SJSA1 (cell line): ENCODE measurements at regions not wholly inside any gene's neighbourhood (a gene's known extent, or its start where the extent isn't known, plus 50 kb on each side); places are given as distances from the start of the nearest gene placed in this dataset.

Experiments used
- DNase-seq, 2 experiments: peaks; one replicate each; pipeline ENCODE4 v3.0.0-alpha.2; 2015 to 2020; ENCODE audit warnings: low spot score in 2 of 2, low read depth in 1 of 2
- H3K27ac ChIP-seq: fragments of 250-450 bp; sonication (Bioruptor Pico); 2 replicates; pipeline ENCODE4 v1.5.1; 2020; ENCODE audit warnings: mild to moderate bottlenecking, moderate library complexity
- H3K27me3 ChIP-seq: fragments of 250-450 bp; sonication (Bioruptor Pico); replicated peaks from 2 replicates; pipeline ENCODE4 v1.5.1; 2020; ENCODE audit warnings: mild to moderate bottlenecking, moderate library complexity
- H3K36me3 ChIP-seq: fragments of 250-450 bp; sonication (Bioruptor Pico); 2 replicates; pipeline ENCODE4 v1.5.1; 2020; ENCODE audit warnings: mild to moderate bottlenecking
- H3K4me1 ChIP-seq: fragments of 250-450 bp; sonication (Bioruptor Pico); replicated peaks from 2 replicates; pipeline ENCODE4 v1.6.1; 2021; ENCODE audit warnings: mild to moderate bottlenecking
- H3K4me3 ChIP-seq: fragments of 250-450 bp; sonication (Bioruptor Pico); 2 replicates; pipeline ENCODE4 v1.5.1; 2020; ENCODE audit warnings: mild to moderate bottlenecking
- H3K9me3 ChIP-seq: fragments of 250-450 bp; sonication (Bioruptor Pico); replicated peaks from 2 replicates; pipeline ENCODE4 v1.5.1; 2020; ENCODE audit warnings: mild to moderate bottlenecking

GRCh38 chr6:17047889-17048288 lies 54.0 kb upstream of the STMND1 start:
- Histone ChIP-seq H3K4me3 (no peak overlapping the region), H3K27me3 (no peaks in the 10 kb centered on the region), H3K9me3 (no peaks in the 10 kb centered on the region), H3K4me1 (peaks cover 22% of the 10 kb centered on the region), H3K27ac (no peak overlapping the region), H3K36me3 (no peaks in the 10 kb centered on the region)
- DNase-seq, result no peak

- H3K9me3 ChIP-seq, result no peaks in the 10 kb centered on the region
- peak overlapping the region; percentile 69 for H3K27ac ChIP-seq
- peak in 1 of 2 experiments; percentile 58 for DNase-seq
- H3K27me3 ChIP-seq, result no peaks in the 10 kb centered on the region
- peaks cover 30% of the 10 kb centered on the region for H3K4me1 ChIP-seq
- peak overlapping the region; percentile 6; the same call in 1 of the 2 replicates for H3K4me3 ChIP-seq
- H3K36me3 ChIP-seq, result no peaks in the 10 kb centered on the region
Observed at GRCh38 chr6:17045581-17046322, 56.1 kb upstream of the STMND1 start.

- Histone ChIP-seq H3K9me3 (no peaks in the 10 kb centered on the region), H3K27ac (peak overlapping the region; percentile 64), H3K4me1 (peaks cover 30% of the 10 kb centered on the region), H3K36me3 (no peaks in the 10 kb centered on the region), H3K4me3 (no peak overlapping the region), H3K27me3 (no peaks in the 10 kb centered on the region)
- DNase-seq, result no peak
Observed at GRCh38 chr6:17043148-17043522, 58.7 kb upstream of the STMND1 start.

GRCh38 chr6:17042422-17043147 lies 59.3 kb upstream of the STMND1 start:
- Histone ChIP-seq H3K27ac (peak overlapping the region; percentile 64), H3K9me3 (no peaks in the 10 kb centered on the region), H3K27me3 (no peaks in the 10 kb centered on the region), H3K4me3 (no peak overlapping the region), H3K4me1 (peaks cover 30% of the 10 kb centered on the region), H3K36me3 (no peaks in the 10 kb centered on the region)
- peak; percentile 84 to 86 for DNase-seq

GRCh38 chr6:17039266-17039665 lies 62.6 kb upstream of the STMND1 start:
- peaks cover 18% of the 10 kb centered on the region for H3K4me1 ChIP-seq
- no peak overlapping the region for H3K4me3 ChIP-seq
- H3K27ac ChIP-seq, result no peak overlapping the region
- H3K9me3 ChIP-seq, result no peaks in the 10 kb centered on the region
- no peak for DNase-seq
- no peaks in the 10 kb centered on the region for H3K36me3 ChIP-seq
- no peaks in the 10 kb centered on the region for H3K27me3 ChIP-seq

GRCh38 chr6:17038316-17038715 lies 63.5 kb upstream of the STMND1 start:
- DNase-seq, result no peak
- Histone ChIP-seq H3K27me3 (no peaks in the 10 kb centered on the region), H3K36me3 (no peaks in the 10 kb centered on the region), H3K4me3 (no peak overlapping the region), H3K4me1 (peaks cover 16% of the 10 kb centered on the region), H3K9me3 (no peaks in the 10 kb centered on the region), H3K27ac (no peak overlapping the region)

- H3K27me3 ChIP-seq, result no peaks in the 10 kb centered on the region
- H3K27ac ChIP-seq, result no peak overlapping the region
- no peak overlapping the region for H3K4me3 ChIP-seq
- DNase-seq, result no peak
- H3K36me3 ChIP-seq, result no peaks in the 10 kb centered on the region
- peaks cover 17% of the 10 kb centered on the region for H3K4me1 ChIP-seq
- H3K9me3 ChIP-seq, result no peaks in the 10 kb centered on the region
Observed at GRCh38 chr6:17036065-17036393, 65.8 kb upstream of the STMND1 start.

GRCh38 chr6:17035257-17036064 lies 66.4 kb upstream of the STMND1 start:
- Histone ChIP-seq H3K9me3 (no peaks in the 10 kb centered on the region), H3K27me3 (no peaks in the 10 kb centered on the region), H3K36me3 (no peaks in the 10 kb centered on the region), H3K27ac (no peak overlapping the region), H3K4me3 (no peak overlapping the region), H3K4me1 (peaks cover 17% of the 10 kb centered on the region)
- no peak for DNase-seq

GRCh38 chr6:17033746-17034145 lies 68.1 kb upstream of the STMND1 start:
- Histone ChIP-seq H3K27me3 (no peaks in the 10 kb centered on the region), H3K4me1 (peaks cover 17% of the 10 kb centered on the region), H3K36me3 (no peaks in the 10 kb centered on the region), H3K4me3 (no peak overlapping the region), H3K9me3 (no peaks in the 10 kb centered on the region), H3K27ac (peak overlapping the region; percentile 83; the same call in 1 of the 2 replicates)
- no peak for DNase-seq

- Histone ChIP-seq H3K27ac (peak overlapping the region; percentile 83), H3K36me3 (no peaks in the 10 kb centered on the region), H3K4me3 (no peak overlapping the region), H3K27me3 (no peaks in the 10 kb centered on the region), H3K4me1 (peaks cover 17% of the 10 kb centered on the region), H3K9me3 (no peaks in the 10 kb centered on the region)
- peak; percentile 80 to 81 for DNase-seq
Observed at GRCh38 chr6:17032988-17033634, 68.7 kb upstream of the STMND1 start.

GRCh38 chr6:17032590-17032987 lies 69.3 kb upstream of the STMND1 start:
- no peaks in the 10 kb centered on the region for H3K9me3 ChIP-seq
- no peak overlapping the region for H3K4me3 ChIP-seq
- peaks cover 17% of the 10 kb centered on the region for H3K4me1 ChIP-seq
- peak overlapping the region; percentile 83 for H3K27ac ChIP-seq
- DNase-seq, result no peak
- no peaks in the 10 kb centered on the region for H3K27me3 ChIP-seq
- no peaks in the 10 kb centered on the region for H3K36me3 ChIP-seq

- no peaks in the 10 kb centered on the region for H3K36me3 ChIP-seq
- no peaks in the 10 kb centered on the region for H3K9me3 ChIP-seq
- peak overlapping the region; percentile 83 for H3K27ac ChIP-seq
- peaks cover 17% of the 10 kb centered on the region for H3K4me1 ChIP-seq
- no peak for DNase-seq
- H3K4me3 ChIP-seq, result no peak overlapping the region
- H3K27me3 ChIP-seq, result no peaks in the 10 kb centered on the region
Observed at GRCh38 chr6:17031961-17032360, 69.9 kb upstream of the STMND1 start.

GRCh38 chr6:17027441-17027840 lies 74.4 kb upstream of the STMND1 start:
- DNase-seq, result no peak
- Histone ChIP-seq H3K27ac (no peak overlapping the region), H3K27me3 (no peaks in the 10 kb centered on the region), H3K36me3 (0 out of 2 replicates have a peak, but pooled peaks cover 2% of the 10 kb centered on the region), H3K4me1 (peaks cover 5% of the 10 kb centered on the region), H3K4me3 (no peak overlapping the region), H3K9me3 (peaks cover 4% of the 10 kb centered on the region; the same call in 1 of the 2 replicates)
